ENCODE measurements at regions not wholly inside any gene's neighbourhood (a gene's known extent, or its start where the extent isn't known, plus 50 kb on each side); places are given as distances from the start of the nearest gene placed in this dataset.

DNA sequence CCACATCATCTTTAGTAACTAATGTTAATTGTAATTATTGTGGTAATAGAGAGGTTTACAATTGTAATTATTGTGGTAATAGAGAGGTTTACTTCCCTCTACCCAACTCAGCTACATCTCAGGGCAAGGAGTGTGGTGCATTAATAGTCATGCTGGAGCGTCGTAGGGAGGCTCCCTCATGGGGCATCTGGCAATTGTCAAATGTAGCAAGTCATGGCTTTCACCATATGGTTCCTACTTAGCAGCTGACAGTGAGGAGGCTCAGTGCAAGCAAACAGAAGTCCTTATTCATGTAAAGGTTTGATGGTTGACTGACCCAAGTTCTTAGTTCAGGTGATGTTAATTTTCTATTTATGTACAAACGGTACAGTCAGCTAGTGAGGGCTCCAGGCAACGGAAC, 1012.0 kb downstream of the FLRT2 start:
- DNase-seq: no peak

DNA sequence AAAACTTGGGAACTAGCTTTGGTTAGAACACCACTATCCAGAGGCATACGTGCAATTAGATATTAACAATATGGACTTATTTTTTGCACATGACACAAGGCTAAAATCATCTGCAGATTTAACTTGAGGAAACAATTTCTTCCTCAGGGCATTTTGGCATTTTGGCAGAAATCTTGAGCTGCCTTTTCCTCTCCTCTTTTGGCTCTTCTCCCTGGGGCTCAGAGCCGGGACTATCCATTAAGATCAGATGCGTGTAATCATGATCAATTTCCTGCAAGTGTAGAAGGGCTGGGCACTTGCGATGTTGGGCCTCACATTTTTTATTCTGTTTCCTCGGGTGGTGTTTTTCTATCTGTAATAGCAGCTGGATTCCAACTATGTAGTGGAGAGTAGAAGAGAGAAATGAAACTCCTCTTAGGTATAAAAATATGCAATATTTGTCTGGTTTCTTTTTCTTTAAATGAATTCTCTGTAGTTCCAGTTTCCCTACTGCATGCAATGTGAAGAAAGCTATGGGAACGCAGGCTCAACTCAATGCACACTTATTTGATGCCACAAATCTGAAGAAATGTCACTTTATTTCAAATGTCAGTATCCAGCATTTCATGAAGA, 1010.8 kb downstream of the FLRT2 start:
- no peak for DNase-seq

DNA sequence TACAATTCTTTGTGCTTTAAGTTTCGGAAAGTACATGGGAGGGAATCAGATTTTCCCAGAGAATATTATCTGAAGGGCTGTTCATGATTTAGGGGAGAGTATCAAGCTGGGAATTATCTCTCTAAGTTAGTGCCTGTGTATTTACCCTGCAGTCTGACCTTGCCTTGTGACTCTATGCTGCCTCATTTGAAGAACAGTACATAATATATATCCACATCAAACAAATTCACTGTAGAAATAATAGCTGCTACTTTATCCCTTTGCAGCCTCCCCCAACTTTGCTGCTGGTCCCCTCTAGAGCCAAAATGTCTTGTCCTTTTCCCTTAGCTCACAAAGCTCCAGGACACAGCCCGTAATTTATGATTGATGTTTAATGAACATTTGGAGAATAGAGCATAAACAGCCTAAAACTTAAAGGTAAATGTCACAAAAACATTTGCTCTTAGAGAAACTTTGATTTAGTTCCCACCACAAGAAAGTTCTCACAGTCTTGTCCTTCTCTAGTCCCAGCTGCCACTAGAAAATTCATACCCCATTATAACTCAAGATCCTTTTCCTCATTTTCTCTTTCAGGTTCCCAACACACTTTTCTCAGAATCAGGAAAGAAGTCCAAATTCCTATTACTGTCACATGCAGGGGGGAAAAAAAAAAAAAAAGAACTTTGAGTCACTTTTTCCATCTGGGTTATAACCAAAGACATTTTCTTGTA, 1009.6 kb downstream of the FLRT2 start:
- no peak for DNase-seq

- no peak for DNase-seq
Measured at GRCh38 chr14:86533834-86534233, 1003.9 kb downstream of the FLRT2 start.

- DNase-seq: no peak
Measured at GRCh38 chr14:86532219-86532618, 1002.3 kb downstream of the FLRT2 start.

GRCh38 chr14:86530457-86530856, 1000.5 kb downstream of the FLRT2 start:
- no peak for DNase-seq

DNA sequence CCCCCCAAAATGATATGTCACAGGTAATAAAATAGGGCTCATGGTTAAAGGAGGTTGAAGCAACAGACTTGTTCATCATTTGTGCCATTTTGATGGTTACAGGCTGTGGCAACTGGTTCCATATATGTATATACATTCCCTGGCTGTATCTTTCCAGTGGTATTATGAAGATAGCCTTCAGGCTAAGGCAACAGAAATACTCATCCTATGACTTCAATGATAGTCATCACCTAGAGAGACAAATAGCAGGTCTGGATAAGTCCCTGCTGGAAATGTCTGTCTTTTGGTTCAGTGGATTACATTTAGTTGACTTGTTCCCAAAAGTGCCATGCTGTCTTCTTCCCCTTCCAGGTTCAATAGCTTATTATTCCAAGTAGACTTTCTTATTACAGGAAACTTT, 997.4 kb downstream of the FLRT2 start:
- no peak for DNase-seq

- no peak for DNase-seq
Measured at GRCh38 chr14:86525673-86526072, 995.7 kb downstream of the FLRT2 start.

GRCh38 chr14:86521843-86522242, 991.9 kb downstream of the FLRT2 start:
- no peak for DNase-seq

- DNase-seq: no peak
Measured at GRCh38 chr14:86521031-86521730, 991.2 kb downstream of the FLRT2 start.

GRCh38 chr14:86518298-86518697, 988.4 kb downstream of the FLRT2 start:
- DNase-seq: no peak

DNA sequence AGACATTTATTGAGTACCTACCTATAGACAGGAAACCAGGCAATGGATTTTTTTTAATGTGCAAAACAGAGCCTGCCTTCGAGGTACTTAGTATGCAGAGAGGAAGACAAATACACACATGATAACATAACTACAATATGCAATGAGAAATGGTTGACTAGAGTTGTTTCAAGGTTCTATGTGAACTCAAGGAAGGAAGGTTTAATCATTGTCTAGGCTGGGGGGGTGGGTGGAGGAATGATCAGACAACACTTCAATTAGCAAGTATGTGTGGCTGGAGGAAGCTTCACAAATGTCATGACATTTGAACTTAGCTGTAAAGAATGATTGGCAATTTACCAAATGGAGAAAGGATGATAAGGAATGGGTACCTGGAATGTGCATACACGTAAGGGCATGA, 985.3 kb downstream of the FLRT2 start:
- no peak for DNase-seq

DNA sequence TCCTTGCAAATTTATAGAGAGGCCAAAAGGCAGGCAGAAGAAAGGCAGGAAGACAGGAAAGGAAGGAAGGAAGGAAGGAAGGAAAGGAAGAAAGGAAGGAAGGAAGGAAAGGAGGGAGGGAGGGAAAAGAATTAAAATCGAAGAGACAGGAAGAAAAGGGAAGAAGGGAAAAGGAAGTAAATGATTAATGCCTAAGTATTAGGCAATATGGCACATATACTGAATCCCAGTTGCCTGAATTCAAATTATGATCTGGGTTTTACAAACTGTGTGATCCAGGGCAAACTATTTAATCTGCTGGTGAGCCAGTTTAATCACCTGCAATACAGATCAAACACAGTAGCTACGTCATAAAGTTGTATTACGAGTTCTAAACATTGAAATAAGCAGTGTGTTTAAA, 983.6 kb downstream of the FLRT2 start:
- no peak for DNase-seq

DNA sequence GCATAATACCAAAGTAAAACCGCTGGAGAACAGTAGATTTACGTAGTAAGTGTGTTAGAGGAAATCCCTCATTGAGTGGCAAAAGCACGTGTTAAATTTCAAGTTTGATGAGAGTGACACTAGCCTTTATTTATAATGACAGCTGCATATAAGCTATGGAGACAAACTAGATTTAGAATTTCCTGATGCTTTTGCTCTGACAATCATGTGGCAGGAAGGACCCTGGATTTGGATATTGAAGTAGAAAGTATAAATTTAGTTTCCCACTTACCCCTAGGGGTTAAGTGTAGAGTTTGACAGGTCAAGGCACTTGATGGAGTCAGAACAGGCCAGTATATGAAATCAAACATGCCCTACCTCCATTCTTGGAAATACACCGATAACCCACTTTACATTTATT, 983.1 kb downstream of the FLRT2 start:
- no peak for DNase-seq

DNA sequence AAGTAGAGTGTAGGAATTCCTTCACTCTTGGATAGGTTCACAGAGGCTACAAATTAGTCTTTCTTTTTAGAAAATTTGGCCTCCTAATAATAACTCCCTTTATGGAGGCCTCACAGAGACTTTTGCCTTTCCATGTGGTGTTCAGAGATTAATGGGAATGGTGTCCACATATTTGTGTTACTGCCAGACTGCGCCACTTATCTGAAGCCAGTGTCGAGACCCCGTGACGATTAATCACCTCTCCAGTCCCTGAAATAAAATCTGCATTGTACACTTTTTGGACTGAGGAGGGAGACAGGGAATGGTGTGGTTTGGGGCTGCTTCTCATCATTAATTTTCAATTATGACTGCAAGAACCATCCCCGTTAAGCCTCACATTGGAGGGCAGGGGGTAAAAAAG, 980.5 kb downstream of the FLRT2 start:
- no peak for DNase-seq

DNA sequence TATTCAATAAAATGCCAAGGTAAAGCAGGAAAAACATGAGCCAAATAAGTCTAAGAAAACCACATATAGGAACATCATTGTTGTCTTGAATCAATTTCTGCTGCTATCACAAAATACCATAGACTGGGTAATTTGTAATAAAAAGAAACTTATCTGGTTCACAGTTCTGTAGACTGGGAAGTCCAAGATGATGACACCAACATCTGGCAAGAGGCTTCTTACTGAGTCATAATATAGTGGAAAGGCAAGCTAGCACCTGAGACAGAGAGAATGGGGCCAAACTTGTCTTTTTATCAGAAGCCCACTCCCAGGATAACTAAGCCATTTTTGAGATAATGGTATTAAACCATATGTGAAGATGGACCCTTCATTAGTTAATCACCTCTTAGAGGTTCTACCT, 975.9 kb downstream of the FLRT2 start:
- no peak for DNase-seq

DNA sequence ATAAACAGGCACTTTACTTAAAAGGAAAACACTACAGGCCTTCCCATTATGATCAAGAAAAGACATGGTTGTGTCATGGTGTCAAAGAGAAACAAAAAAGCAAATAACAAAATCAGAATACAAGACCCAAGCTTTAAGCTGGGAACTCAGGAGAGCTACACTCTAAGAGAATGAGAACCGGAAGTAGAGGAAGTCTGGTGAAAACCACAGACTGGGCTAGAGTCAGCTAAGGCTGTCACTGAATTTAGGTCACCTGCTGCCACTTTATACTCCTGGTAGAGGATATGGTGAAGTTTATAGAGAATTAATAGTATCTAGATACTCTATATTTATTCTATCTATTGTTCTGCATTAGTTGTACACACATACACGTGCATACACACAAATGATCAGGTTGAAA, 971.7 kb downstream of the FLRT2 start:
- DNase-seq: peak in 1 of 2 donors; percentile 87

DNA sequence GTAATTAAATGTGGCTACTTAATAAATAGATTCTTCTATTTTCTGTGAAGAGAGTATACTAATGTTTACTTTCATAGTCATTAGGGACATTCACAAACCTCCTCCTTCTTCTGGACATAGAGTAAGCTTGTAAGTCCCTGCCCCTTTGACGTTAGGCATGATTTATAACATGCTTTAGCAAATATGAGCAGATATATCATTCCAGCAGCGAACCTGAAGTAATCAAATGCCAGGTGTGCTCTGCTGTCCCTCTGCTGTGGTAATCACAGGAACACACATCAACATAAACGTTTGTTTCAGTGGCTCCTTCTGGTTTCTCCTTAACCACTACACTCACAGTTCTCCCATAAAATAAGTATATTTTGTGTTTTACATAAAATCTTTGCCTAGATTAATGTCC, 961.8 kb downstream of the FLRT2 start:
- DNase-seq: no peak

DNA sequence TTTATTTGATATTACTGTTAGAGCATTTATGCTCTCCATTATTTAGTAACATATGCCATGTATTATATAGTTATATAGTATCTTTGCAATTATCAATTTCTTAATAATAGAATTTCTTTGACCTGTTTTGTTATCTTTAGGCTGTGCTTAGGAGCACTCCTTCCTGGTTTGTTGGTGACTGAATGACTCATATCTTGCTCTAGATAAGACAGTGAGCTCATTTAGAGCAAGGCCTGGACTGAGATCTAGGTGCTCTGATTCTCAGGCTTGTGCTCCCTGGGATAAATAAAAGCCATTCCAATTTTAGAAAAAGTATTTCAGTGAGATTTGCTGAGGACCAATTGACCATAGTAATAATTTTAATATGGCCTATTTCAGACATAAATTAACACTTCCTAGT, 951.2 kb downstream of the FLRT2 start:
- no peak for DNase-seq

- DNase-seq: no peak
Measured at GRCh38 chr14:86464341-86464740, 934.4 kb downstream of the FLRT2 start.

DNA sequence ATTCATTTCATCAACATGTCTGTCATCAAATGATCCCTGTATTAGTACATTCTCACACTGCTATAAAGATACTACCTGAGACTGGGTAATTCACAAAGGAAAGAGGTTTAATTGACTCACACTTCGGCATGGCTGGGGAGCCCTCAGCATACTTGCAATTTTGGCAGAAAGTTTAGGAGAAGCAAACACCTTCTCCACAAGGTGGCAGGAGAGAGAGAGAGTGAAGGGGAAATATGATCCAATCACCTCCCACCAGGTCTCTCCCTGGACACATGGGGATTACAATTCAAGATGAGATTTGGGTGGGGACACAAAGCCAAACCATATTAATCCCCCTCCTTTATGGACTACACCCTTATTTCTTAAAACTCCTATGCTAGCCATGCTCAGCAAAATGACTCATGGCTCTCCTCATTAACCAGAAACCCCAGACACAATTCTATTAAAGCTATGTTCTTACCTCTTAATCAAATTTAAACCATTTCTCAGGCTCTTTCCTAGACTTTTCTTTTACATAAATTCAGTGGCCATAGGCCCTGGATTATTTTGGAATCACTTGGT, 932.3 kb downstream of the FLRT2 start:
- DNase-seq: no peak

GRCh38 chr14:86457481-86458135, 927.7 kb downstream of the FLRT2 start:
- no peak for DNase-seq

- no peak for DNase-seq
Measured at GRCh38 chr14:86450085-86450484, 920.1 kb downstream of the FLRT2 start.

GRCh38 chr14:86442135-86442534, 912.2 kb downstream of the FLRT2 start:
- DNase-seq: peak in 1 of 2 donors; percentile 32
